NCI-H460 (cell line): ENCODE measurements at regions not wholly inside any gene's neighbourhood (a gene's known extent, or its start where the extent isn't known, plus 50 kb on each side); places are given as distances from the start of the nearest gene placed in this dataset.
"Not testable (repeated sequence)": the region's sequence is repeated elsewhere in the genome, so short reads cannot be mapped to it uniquely, and the experiment has no call there.

Experiments used
- DNase-seq: peaks from one replicate; pipeline ENCODE4 v3.0.0-alpha.2; 2016; ENCODE audit warnings: low read depth; ENCODE audit errors: extremely low read depth

- DNase-seq, result no peak
Measured at GRCh38 chr10:105758209-105758998, 1117.3 kb downstream of the SORCS3 start.

- DNase-seq, result no peak
Measured at GRCh38 chr10:105757302-105757701, 1116.2 kb downstream of the SORCS3 start.

- no peak for DNase-seq
Measured at GRCh38 chr10:105756386-105756785, 1115.3 kb downstream of the SORCS3 start.

- no peak for DNase-seq
Measured at GRCh38 chr10:105751688-105752087, 1110.6 kb downstream of the SORCS3 start.

GRCh38 chr10:105745596-105746148, 1104.6 kb downstream of the SORCS3 start:
- no peak for DNase-seq

- no peak for DNase-seq
Measured at GRCh38 chr10:105743343-105744056, 1102.4 kb downstream of the SORCS3 start.

- DNase-seq, result no peak
Measured at GRCh38 chr10:105742923-105743322, 1101.8 kb downstream of the SORCS3 start.

- DNase-seq, result no peak
Measured at GRCh38 chr10:105742184-105742583, 1101.1 kb downstream of the SORCS3 start.

- DNase-seq, result no peak
Measured at GRCh38 chr10:105734479-105734878, 1093.4 kb downstream of the SORCS3 start.

- no peak for DNase-seq
Measured at GRCh38 chr10:105733924-105734323, 1092.8 kb downstream of the SORCS3 start.

- DNase-seq, result no peak
Measured at GRCh38 chr10:105729428-105729827, 1088.3 kb downstream of the SORCS3 start.

- DNase-seq, result not testable (repeated sequence)
Measured at GRCh38 chr10:105727586-105727985, 1086.5 kb downstream of the SORCS3 start.

- DNase-seq, result no peak
Measured at GRCh38 chr10:105727131-105727530, 1086.0 kb downstream of the SORCS3 start.

- DNase-seq, result no peak
Measured at GRCh38 chr10:105726149-105726548, 1085.1 kb downstream of the SORCS3 start.

GRCh38 chr10:105725007-105725406, 1083.9 kb downstream of the SORCS3 start:
- no peak for DNase-seq

GRCh38 chr10:105718207-105718995, 1077.3 kb downstream of the SORCS3 start:
- DNase-seq, result no peak

GRCh38 chr10:105714728-105715127, 1073.6 kb downstream of the SORCS3 start:
- no peak for DNase-seq

GRCh38 chr10:105707603-105708002, 1066.5 kb downstream of the SORCS3 start:
- no peak for DNase-seq

- DNase-seq, result no peak
Measured at GRCh38 chr10:105706281-105707026, 1065.4 kb downstream of the SORCS3 start.

GRCh38 chr10:105702211-105702610, 1061.1 kb downstream of the SORCS3 start:
- no peak for DNase-seq
